MM.1S (cell line): ENCODE measurements at regions not wholly inside any gene's neighbourhood (a gene's known extent, or its start where the extent isn't known, plus 50 kb on each side); places are given as distances from the start of the nearest gene placed in this dataset.

Experiments used
- DNase-seq: peaks from one replicate; pipeline ENCODE4 v3.0.0-alpha.2; 2015
- H2AFZ ChIP-seq: fragments of 300-600 bp; sonication (generic); 2 replicates; pipeline ENCODE4 v1.6.0; 2016; ENCODE audit warnings: antibody characterized with exemption, low read length
- H3F3A ChIP-seq: fragments of 300-600 bp; sonication (generic); 2 replicates; pipeline ENCODE4 v1.6.1; 2016; ENCODE audit warnings: mild to moderate bottlenecking, antibody characterized with exemption, low read length, moderate library complexity, mixed read lengths; ENCODE audit not compliant: insufficient read depth
- H3K27ac ChIP-seq: fragments of 300-600 bp; sonication (generic); 2 replicates; pipeline ENCODE4 v1.5.1; 2016; ENCODE audit warnings: mild to moderate bottlenecking, low read length
- H3K27me3 ChIP-seq: fragments of 300-600 bp; sonication (generic); replicated peaks from 2 replicates; pipeline ENCODE4 v1.6.0; 2016; ENCODE audit warnings: low read length; ENCODE audit not compliant: insufficient read depth
- H3K36me3 ChIP-seq: fragments of 300-600 bp; sonication (generic); replicated peaks from 2 replicates; pipeline ENCODE4 v1.6.1; 2016; ENCODE audit warnings: mild to moderate bottlenecking, low read length, mixed read lengths; ENCODE audit not compliant: insufficient read depth
- H3K4me1 ChIP-seq: fragments of 300-600 bp; sonication (generic); 2 replicates; pipeline ENCODE4 v1.6.1; 2016; ENCODE audit warnings: low read length, mixed read lengths
- H3K4me2 ChIP-seq: fragments of 300-600 bp; sonication (generic); 2 replicates; pipeline ENCODE4 v1.6.0; 2016; ENCODE audit warnings: low read depth, low read length
- H3K4me3 ChIP-seq: fragments of 300-600 bp; sonication (generic); 2 replicates; pipeline ENCODE4 v1.5.1; 2016; ENCODE audit warnings: low read length, mixed read lengths
- H3K79me2 ChIP-seq: fragments of 300-600 bp; sonication (generic); 2 replicates; pipeline ENCODE4 v1.6.1; 2016; ENCODE audit warnings: mixed run types, low read length, mixed read lengths
- H3K9ac ChIP-seq: fragments of 300-600 bp; sonication (generic); 2 replicates; pipeline ENCODE4 v1.6.1; 2016; ENCODE audit warnings: low read length, mixed read lengths
- H3K9me2 ChIP-seq: fragments of 300-600 bp; sonication (generic); replicated peaks from 2 replicates; pipeline ENCODE4 v1.6.1; 2016; ENCODE audit warnings: mild to moderate bottlenecking, low read length, mixed read lengths; ENCODE audit not compliant: insufficient read depth
- H3K9me3 ChIP-seq: fragments of 300-600 bp; sonication (generic); replicated peaks from 2 replicates; pipeline ENCODE4 v1.6.1; 2016; ENCODE audit warnings: mild to moderate bottlenecking, low read length, mixed read lengths; ENCODE audit not compliant: insufficient read depth
- H4K20me1 ChIP-seq: fragments of 300-600 bp; sonication (generic); 2 replicates; pipeline ENCODE4 v1.6.1; 2016; ENCODE audit warnings: mild to moderate bottlenecking, low read length, moderate library complexity, mixed read lengths; ENCODE audit not compliant: insufficient read depth
- CTCF ChIP-seq: fragments of 300-600 bp; sonication (generic); IDR thresholded peaks from 2 replicates; pipeline ENCODE4 v1.5.1; 2016; ENCODE audit warnings: antibody characterized with exemption, low read length, mixed read lengths
- EZH2 ChIP-seq: fragments of 300-600 bp; sonication (generic); optimal IDR thresholded peaks from 2 replicates; pipeline ENCODE3; 2017; ENCODE audit warnings: low read depth, mild to moderate bottlenecking, antibody characterized with exemption, low read length, mixed read lengths
- EZH2phosphoT487 ChIP-seq: fragments of 300-600 bp; sonication (generic); IDR thresholded peaks from 2 replicates; pipeline ENCODE4 v1.6.1; 2018; ENCODE audit warnings: antibody characterized with exemption, low read length

- Histone ChIP-seq H3K27me3 (no peaks in the 10 kb centered on the region), H3K4me1 (no peaks in the 10 kb centered on the region), H3K4me3 (no peak overlapping the region), H4K20me1 (no peaks in the 10 kb centered on the region), H3K36me3 (no peaks in the 10 kb centered on the region), H3K9ac (no peak overlapping the region), H2AFZ (no peak overlapping the region), H3K9me2 (no peaks in the 10 kb centered on the region), H3K79me2 (no peaks in the 10 kb centered on the region), H3K27ac (no peak overlapping the region), H3K4me2 (no peak overlapping the region), H3F3A (no peaks in the 10 kb centered on the region), H3K9me3 (no peaks in the 10 kb centered on the region)
- no peak for TF ChIP-seq EZH2
- TF ChIP-seq CTCF, result no peak
- no peak for TF ChIP-seq EZH2phosphoT487
- no peak for DNase-seq
Observed at GRCh38 chr20:9930142-9930541, 91.3 kb upstream of the PAK5 start.

- Histone ChIP-seq H3K27me3 (no peaks in the 10 kb centered on the region), H4K20me1 (no peaks in the 10 kb centered on the region), H3K9me2 (no peaks in the 10 kb centered on the region), H3K79me2 (no peaks in the 10 kb centered on the region), H3K4me3 (no peak overlapping the region), H3K9ac (no peak overlapping the region), H3K4me2 (no peak overlapping the region), H2AFZ (no peak overlapping the region), H3K4me1 (no peaks in the 10 kb centered on the region), H3K36me3 (no peaks in the 10 kb centered on the region), H3K9me3 (no peaks in the 10 kb centered on the region), H3K27ac (no peak overlapping the region), H3F3A (no peaks in the 10 kb centered on the region)
- no peak for TF ChIP-seq CTCF
- TF ChIP-seq EZH2phosphoT487, result no peak
- no peak for TF ChIP-seq EZH2
- no peak for DNase-seq
Observed at GRCh38 chr20:9928955-9929354, 90.1 kb upstream of the PAK5 start.

GRCh38 chr20:9928281-9928737 is 89.4 kb upstream of the PAK5 start:
- TF ChIP-seq CTCF (no peak), EZH2phosphoT487 (no peak)
- no peak overlapping the region for H3K27ac ChIP-seq
- no peaks in the 10 kb centered on the region for H3K9me2 ChIP-seq
- no peak overlapping the region for H3K9ac ChIP-seq
- H3K4me3 ChIP-seq, result no peak overlapping the region
- H3K4me2 ChIP-seq, result no peak overlapping the region
- no peaks in the 10 kb centered on the region for H3K27me3 ChIP-seq
- no peaks in the 10 kb centered on the region for H3K4me1 ChIP-seq
- no peaks in the 10 kb centered on the region for H4K20me1 ChIP-seq
- no peaks in the 10 kb centered on the region for H3F3A ChIP-seq
- H3K36me3 ChIP-seq, result no peaks in the 10 kb centered on the region
- H2AFZ ChIP-seq, result no peak overlapping the region
- DNase-seq, result no peak
- no peaks in the 10 kb centered on the region for H3K9me3 ChIP-seq
- H3K79me2 ChIP-seq, result no peaks in the 10 kb centered on the region
